CD4-positive, CD25-positive, alpha-beta regulatory T cell (primary cell): ENCODE measurements at regions not wholly inside any gene's neighbourhood (a gene's known extent, or its start where the extent isn't known, plus 50 kb on each side); places are given as distances from the start of the nearest gene placed in this dataset.
A peak's percentile ranks its signal among the peaks of the same experiment; 100 is the strongest.
"Not testable (repeated sequence)": the region's sequence is repeated elsewhere in the genome, so short reads cannot be mapped to it uniquely, and the experiment has no call there.

Source experiments
- ATAC-seq, 2 donors: fragments of 150-1000 bp; cut with Tn5 transposase; one replicate each; pipeline ENCODE4 v1.10.0; 2021; ENCODE audit warnings: low read depth in 2 of 2, moderate number of reproducible peaks in 2 of 2, moderate library complexity in 1 of 2
- DNase-seq, 3 donors: peaks; one replicate each; pipeline versions ENCODE4 v3.0.0 to v3.0.0-alpha.2; 2012 to 2022; ENCODE audit warnings: mixed read lengths in 1 of 3
- H3K27ac ChIP-seq: one replicate; pipeline ENCODE4 v1.7.0; 2013; ENCODE audit warnings: mild to moderate bottlenecking, low read length; ENCODE audit not compliant: insufficient read depth, poor library complexity, severe bottlenecking
- H3K27me3 ChIP-seq: one replicate; pipeline ENCODE4 v1.7.0; 2013; ENCODE audit warnings: low read length; ENCODE audit not compliant: control insufficient read depth, insufficient read depth
- H3K36me3 ChIP-seq: one replicate; pipeline ENCODE4 v1.7.0; 2013; ENCODE audit warnings: mild to moderate bottlenecking, low read length, moderate library complexity; ENCODE audit not compliant: control insufficient read depth, insufficient read depth
- H3K4me1 ChIP-seq: 2 replicates; pipeline ENCODE4 v1.7.0; 2013; ENCODE audit warnings: mild to moderate bottlenecking, low read length; ENCODE audit not compliant: insufficient read depth, control insufficient read depth, poor library complexity, severe bottlenecking
- H3K4me3 ChIP-seq: one replicate; pipeline ENCODE4 v1.7.0; 2013; ENCODE audit warnings: low read depth, mild to moderate bottlenecking, low read length, moderate library complexity
- H3K9me3 ChIP-seq, 2 experiments: 1 replicate in 1 of 2; 2 replicates in 1 of 2; pipeline ENCODE4 v1.7.0; 2013; ENCODE audit warnings: low read length in 2 of 2, mild to moderate bottlenecking in 1 of 2, moderate library complexity in 1 of 2; ENCODE audit not compliant: control insufficient read depth in 2 of 2
- H3K27ac Mint-ChIP-seq, 3 donors: one replicate each; pipeline ENCODE4 v1.8.0; 2020 to 2022; ENCODE audit warnings: mild to moderate bottlenecking in 3 of 3, mixed read lengths in 3 of 3, moderate library complexity in 2 of 3
- H3K27me3 Mint-ChIP-seq: one replicate; pipeline ENCODE4 v1.8.0; 2022; ENCODE audit warnings: mild to moderate bottlenecking, mixed read lengths
- H3K36me3 Mint-ChIP-seq: one replicate; pipeline ENCODE4 v1.8.0; 2020; ENCODE audit warnings: mixed read lengths
- H3K4me1 Mint-ChIP-seq, 4 donors: one replicate each; pipeline ENCODE4 v1.8.0; 2020 to 2022; ENCODE audit warnings: mixed read lengths in 4 of 4, mild to moderate bottlenecking in 1 of 4
- H3K4me3 Mint-ChIP-seq, 4 donors: one replicate each; pipeline ENCODE4 v1.8.0; 2020 to 2022; ENCODE audit warnings: mild to moderate bottlenecking in 4 of 4, mixed read lengths in 4 of 4, moderate library complexity in 3 of 4
- H3K9me3 Mint-ChIP-seq, 7 donors: one replicate each; pipeline ENCODE4 v1.8.0; 2020 to 2022; ENCODE audit warnings: mixed read lengths in 7 of 7, mild to moderate bottlenecking in 3 of 7, moderate library complexity in 2 of 7

DNA sequence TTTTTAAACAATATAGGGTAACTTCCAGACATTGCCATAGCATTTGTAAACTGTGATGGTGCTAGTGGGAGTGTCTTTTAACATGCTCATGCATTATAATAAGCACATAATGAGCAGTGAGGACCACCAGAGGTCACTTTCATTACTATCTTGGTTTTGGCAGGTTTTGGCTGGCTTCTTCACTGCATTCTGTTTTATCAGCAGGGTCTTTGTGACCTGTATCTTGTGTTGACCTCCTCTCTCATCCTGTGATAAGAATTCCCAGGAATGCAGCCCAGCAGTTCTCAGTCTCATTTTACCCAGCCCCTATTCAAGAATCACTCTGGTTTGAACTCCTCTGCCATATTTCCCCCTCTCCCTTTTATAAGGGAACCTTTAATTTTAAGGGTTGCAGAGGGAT, 91.3 kb downstream of the ZNF467 start:
- Mint-ChIP-seq H3K4me3 (no peak overlapping the region), H3K36me3 (no peaks in the 10 kb centered on the region), H3K27me3 (peaks cover 48% of the 10 kb centered on the region), H3K4me1 (no peaks in the 10 kb centered on the region), H3K27ac (no peak overlapping the region), H3K9me3 (peaks cover 1 to 6% (median 4%) of the 10 kb centered on the region in 7 donors)
- Histone ChIP-seq H3K27me3 (peaks cover 19% of the 10 kb centered on the region), H3K9me3 (no peaks in the 10 kb centered on the region), H3K4me3 (no peak overlapping the region), H3K27ac (no peak overlapping the region), H3K36me3 (no peaks in the 10 kb centered on the region), H3K4me1 (no peaks in the 10 kb centered on the region)
- ATAC-seq, result no peak
- no peak for DNase-seq

DNA sequence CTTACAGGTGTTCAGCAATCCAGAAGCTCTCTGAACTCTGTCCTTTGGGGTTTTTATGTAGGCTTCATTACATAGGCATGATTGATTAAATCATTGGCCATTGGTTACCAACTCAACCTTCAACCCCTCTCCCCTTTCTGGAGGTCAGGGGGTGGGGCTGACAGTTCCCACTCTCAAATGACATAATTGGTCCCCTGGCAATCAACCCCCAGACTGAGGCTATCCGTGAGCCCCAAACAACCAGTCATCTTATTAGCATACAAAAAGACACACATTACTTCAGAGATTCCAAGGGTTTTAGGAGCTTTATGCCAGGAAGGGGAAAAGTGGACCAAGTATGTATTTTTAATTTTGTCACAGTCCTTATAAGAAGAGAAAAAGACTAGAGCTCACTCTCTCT, 92.1 kb downstream of the ZNF467 start:
- DNase-seq (no peak), ATAC-seq (no peak)
- no peak overlapping the region for H3K4me3 Mint-ChIP-seq
- H3K36me3 Mint-ChIP-seq, result no peaks in the 10 kb centered on the region
- no peaks in the 10 kb centered on the region for H3K4me1 ChIP-seq
- no peak overlapping the region for H3K27ac Mint-ChIP-seq
- no peak overlapping the region for H3K27ac ChIP-seq
- H3K4me3 ChIP-seq, result no peak overlapping the region
- H3K27me3 ChIP-seq, result peaks cover 19% of the 10 kb centered on the region
- no peaks in the 10 kb centered on the region for H3K9me3 ChIP-seq
- H3K9me3 Mint-ChIP-seq, result peaks cover 1 to 6% (median 4%) of the 10 kb centered on the region in 7 donors
- no peaks in the 10 kb centered on the region for H3K36me3 ChIP-seq
- H3K4me1 Mint-ChIP-seq, result no peaks in the 10 kb centered on the region
- peaks cover 42% of the 10 kb centered on the region for H3K27me3 Mint-ChIP-seq

DNA sequence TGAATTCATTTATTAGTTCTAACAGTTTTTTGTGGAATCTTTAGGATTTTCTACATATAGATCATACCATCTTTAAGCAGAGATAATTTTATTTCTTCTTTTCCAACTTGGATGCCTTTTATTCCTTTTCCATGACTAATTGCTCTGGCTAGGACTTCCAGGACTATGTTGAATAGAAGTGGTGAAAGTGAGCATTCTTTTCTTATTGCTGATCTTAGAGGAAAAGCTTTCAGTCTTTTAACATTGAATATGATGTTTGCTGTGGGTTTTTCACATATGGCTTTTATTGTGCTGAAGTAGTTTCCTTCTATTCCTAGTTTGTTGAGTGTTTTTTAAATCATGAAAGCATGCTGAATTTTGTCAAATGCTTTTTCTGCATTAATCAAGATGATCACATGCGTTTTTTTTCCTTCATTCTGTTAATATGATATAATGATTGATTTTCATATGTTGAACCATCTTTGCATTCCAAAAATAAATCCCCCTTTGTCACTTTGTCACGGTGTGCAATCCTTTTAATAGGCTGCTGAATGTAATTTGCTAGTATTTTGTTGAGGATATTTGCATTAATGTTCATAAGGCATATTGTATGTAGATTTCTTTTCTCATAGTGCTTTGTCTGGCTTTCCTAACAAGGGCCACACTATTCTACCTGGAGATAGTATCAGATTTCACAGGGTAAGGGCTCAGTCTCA, 92.9 kb downstream of the ZNF467 start:
- Histone ChIP-seq H3K4me1 (no peaks in the 10 kb centered on the region), H3K4me3 (no peak overlapping the region), H3K27me3 (peaks cover 19% of the 10 kb centered on the region), H3K36me3 (no peaks in the 10 kb centered on the region), H3K9me3 (no peaks in the 10 kb centered on the region), H3K27ac (no peak overlapping the region)
- ATAC-seq (no peak), DNase-seq (no peak)
- no peaks in the 10 kb centered on the region for H3K4me1 Mint-ChIP-seq
- no peak overlapping the region for H3K4me3 Mint-ChIP-seq
- no peak overlapping the region for H3K27ac Mint-ChIP-seq
- peaks cover 1 to 6% (median 4%) of the 10 kb centered on the region in 7 donors for H3K9me3 Mint-ChIP-seq
- peaks cover 40% of the 10 kb centered on the region for H3K27me3 Mint-ChIP-seq
- no peaks in the 10 kb centered on the region for H3K36me3 Mint-ChIP-seq

DNA sequence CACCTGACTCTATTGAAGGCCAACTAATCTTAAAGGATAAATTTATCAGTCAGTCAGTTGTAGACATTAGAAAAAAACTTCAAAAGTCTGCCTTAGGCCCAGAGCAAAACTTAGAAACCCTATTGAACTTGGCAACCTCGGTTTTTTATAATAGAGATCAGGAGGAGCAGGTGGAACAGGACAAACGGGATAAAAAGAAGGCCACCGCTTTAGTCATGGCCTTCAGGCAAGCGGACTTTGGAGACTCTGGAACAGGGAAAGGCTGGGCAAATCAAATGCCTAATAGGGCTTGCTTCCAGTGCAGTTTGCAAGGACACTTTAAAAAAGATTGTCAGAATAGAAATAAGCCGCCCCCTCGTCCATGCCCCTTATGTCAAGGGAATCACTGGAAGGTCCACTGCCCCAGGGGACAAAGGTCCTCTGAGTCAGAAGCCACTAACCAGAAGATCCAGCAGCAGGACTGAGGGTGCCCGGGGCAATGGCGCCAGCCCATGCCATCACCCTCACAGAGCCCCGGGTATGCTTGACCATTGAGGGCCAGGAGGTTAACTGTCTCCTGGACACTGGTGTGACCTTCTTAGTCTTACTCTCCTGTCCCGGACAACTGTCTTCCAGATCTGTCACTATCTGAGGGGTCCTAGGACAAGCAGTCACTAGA, 98.5 kb downstream of the ZNF467 start:
- not testable (repeated sequence) for H3K4me3 ChIP-seq, ATAC-seq, H3K27ac ChIP-seq, H3K4me3 Mint-ChIP-seq, DNase-seq, H3K36me3 ChIP-seq, H3K4me1 Mint-ChIP-seq, H3K9me3 ChIP-seq, H3K36me3 Mint-ChIP-seq, H3K9me3 Mint-ChIP-seq, H3K4me1 ChIP-seq, H3K27ac Mint-ChIP-seq
- H3K27me3 ChIP-seq, result peaks cover 10% of the 10 kb centered on the region
- peaks cover 47% of the 10 kb centered on the region for H3K27me3 Mint-ChIP-seq

DNA sequence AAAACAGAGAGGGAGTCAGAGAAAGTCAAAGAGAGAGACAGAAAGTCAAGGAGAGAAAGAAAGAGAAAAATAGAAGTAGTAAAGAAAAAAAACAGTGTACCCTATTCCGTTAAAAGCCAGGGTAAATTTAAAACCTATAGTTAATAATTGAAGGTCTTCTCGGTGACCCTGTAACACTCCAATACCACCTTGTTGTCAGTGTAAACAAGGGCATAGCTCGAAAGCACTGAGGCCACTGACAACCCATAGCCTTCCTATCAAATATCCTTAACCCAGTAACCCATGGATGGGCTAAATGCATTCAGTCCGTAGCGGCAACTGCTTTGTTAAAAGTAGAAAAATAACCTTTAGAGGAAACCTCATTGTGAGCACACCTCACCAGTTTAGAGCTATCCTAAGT, 100.4 kb downstream of the ZNF467 start:
- peaks cover 44% of the 10 kb centered on the region for H3K27me3 Mint-ChIP-seq
- H3K9me3 ChIP-seq, result no peaks in the 10 kb centered on the region
- no peak overlapping the region for H3K27ac Mint-ChIP-seq
- H3K36me3 Mint-ChIP-seq, result no peaks in the 10 kb centered on the region
- H3K27me3 ChIP-seq, result peaks cover 7% of the 10 kb centered on the region
- H3K9me3 Mint-ChIP-seq, result peaks cover 0 to 3% (median 0%) of the 10 kb centered on the region in 7 donors
- H3K4me3 ChIP-seq, result no peak overlapping the region
- H3K4me1 ChIP-seq, result no peaks in the 10 kb centered on the region
- no peaks in the 10 kb centered on the region for H3K36me3 ChIP-seq
- H3K4me3 Mint-ChIP-seq, result no peak overlapping the region
- H3K27ac ChIP-seq, result no peak overlapping the region
- ATAC-seq, result no peak
- peaks cover 0 to 2% (median 0%) of the 10 kb centered on the region in 4 donors for H3K4me1 Mint-ChIP-seq
- DNase-seq, result no peak

DNA sequence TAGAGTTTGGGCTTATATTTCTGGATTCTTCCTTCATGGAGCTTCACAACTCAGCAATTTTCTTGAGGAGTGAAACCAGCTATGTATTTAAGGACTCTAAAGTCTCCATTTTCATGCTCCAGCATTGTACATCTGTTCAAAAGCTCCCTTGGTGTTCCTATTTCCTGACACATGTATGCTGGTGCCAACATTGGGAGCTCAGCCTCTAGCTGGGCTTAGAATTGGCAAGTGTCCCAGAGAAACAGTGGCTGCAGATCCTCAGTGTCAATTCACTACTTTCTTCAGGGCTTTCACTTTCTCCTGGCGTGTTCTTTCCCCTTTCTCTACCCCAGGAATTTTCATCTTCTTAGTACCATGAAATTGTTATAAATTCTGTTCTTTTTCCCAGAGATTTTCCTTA, 103.1 kb downstream of the ZNF467 start:
- H3K27me3 ChIP-seq, result peaks cover 13% of the 10 kb centered on the region
- no peak overlapping the region for H3K4me3 Mint-ChIP-seq
- peaks cover 0 to 2% (median 0%) of the 10 kb centered on the region in 4 donors for H3K4me1 Mint-ChIP-seq
- peaks cover 0 to 3% (median 0%) of the 10 kb centered on the region in 7 donors for H3K9me3 Mint-ChIP-seq
- H3K27ac ChIP-seq, result no peak overlapping the region
- H3K27ac Mint-ChIP-seq, result no peak overlapping the region
- no peaks in the 10 kb centered on the region for H3K9me3 ChIP-seq
- H3K36me3 Mint-ChIP-seq, result no peaks in the 10 kb centered on the region
- no peaks in the 10 kb centered on the region for H3K4me1 ChIP-seq
- ATAC-seq, result no peak
- H3K4me3 ChIP-seq, result no peak overlapping the region
- DNase-seq, result no peak
- H3K27me3 Mint-ChIP-seq, result peaks cover 51% of the 10 kb centered on the region
- H3K36me3 ChIP-seq, result no peaks in the 10 kb centered on the region

DNA sequence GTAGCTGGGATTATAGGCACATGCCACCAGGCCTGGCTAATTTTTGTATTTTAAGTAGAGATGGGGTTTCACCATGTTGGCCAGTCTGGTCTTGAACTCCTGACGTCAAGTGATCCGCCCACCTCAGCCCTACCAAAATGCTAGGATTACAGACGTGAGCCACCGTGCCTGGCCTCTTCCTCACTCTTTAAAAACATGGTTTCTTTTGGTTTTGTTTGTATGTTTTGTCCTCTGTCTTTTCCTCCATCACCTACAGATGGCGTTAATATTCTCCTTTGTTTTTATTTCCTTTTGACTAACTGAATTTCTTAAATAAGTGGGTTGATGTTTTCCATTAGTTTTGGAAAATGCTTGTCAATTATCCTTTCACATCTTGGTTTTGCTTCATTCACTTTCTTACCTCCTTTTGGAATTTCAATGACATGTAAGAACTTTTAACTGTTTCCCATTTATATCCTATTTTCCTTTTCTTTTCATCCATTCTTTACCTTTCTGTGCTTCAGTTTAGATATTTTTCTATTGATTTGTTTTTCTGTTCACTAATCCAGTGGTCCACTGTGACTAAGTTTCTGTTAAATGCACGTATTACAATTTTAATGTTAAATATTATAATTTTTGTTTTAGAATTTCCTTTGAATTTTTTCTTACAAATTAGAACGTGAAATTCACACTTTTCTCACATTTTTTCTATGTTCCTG, 104.1 kb downstream of the ZNF467 start:
- Mint-ChIP-seq H3K27me3 (peaks cover 57% of the 10 kb centered on the region), H3K4me1 (peaks cover 0 to 2% (median 0%) of the 10 kb centered on the region in 4 donors), H3K9me3 (peaks cover 0 to 3% (median 0%) of the 10 kb centered on the region in 7 donors), H3K36me3 (no peaks in the 10 kb centered on the region), H3K27ac (no peak overlapping the region), H3K4me3 (no peak overlapping the region)
- Histone ChIP-seq H3K4me1 (no peaks in the 10 kb centered on the region), H3K4me3 (no peak overlapping the region), H3K27me3 (peaks cover 13% of the 10 kb centered on the region), H3K36me3 (no peaks in the 10 kb centered on the region), H3K9me3 (no peaks in the 10 kb centered on the region), H3K27ac (no peak overlapping the region)
- DNase-seq, result peak in 1 of 3 donors; percentile 26
- no peak for ATAC-seq
